GM12892 (cell line): ENCODE measurements at regions not wholly inside any gene's neighbourhood (a gene's known extent, or its start where the extent isn't known, plus 50 kb on each side); places are given as distances from the start of the nearest gene placed in this dataset.
"Not testable (repeated sequence)": the region's sequence is repeated elsewhere in the genome, so short reads cannot be mapped to it uniquely, and the experiment has no call there.

Source experiments
- DNase-seq: peaks from one replicate; pipeline ENCODE4 v3.0.0; 2011; ENCODE audit not compliant: insufficient read length
- FAIRE-seq: peaks from 2 replicates; lab custom pipeline; 2011; peaks lifted over from hg19 to GRCh38; lab: Jason Lieb, UNC
- POLR2A ChIP-seq: IDR thresholded peaks from 2 replicates; pipeline ENCODE4 v1.6.1; 2011; ENCODE audit warnings: low read depth, low read length, control low read depth
- POLR2AphosphoS5 ChIP-seq: IDR thresholded peaks from 2 replicates; pipeline ENCODE4 v1.6.1; 2011; ENCODE audit warnings: low read depth, low read length, control low read depth
- TAF1 ChIP-seq: IDR thresholded peaks from 2 replicates; pipeline ENCODE4 v1.6.1; 2011; ENCODE audit warnings: low read depth, mild to moderate bottlenecking, control low read depth, low read length, borderline replicate concordance

DNA sequence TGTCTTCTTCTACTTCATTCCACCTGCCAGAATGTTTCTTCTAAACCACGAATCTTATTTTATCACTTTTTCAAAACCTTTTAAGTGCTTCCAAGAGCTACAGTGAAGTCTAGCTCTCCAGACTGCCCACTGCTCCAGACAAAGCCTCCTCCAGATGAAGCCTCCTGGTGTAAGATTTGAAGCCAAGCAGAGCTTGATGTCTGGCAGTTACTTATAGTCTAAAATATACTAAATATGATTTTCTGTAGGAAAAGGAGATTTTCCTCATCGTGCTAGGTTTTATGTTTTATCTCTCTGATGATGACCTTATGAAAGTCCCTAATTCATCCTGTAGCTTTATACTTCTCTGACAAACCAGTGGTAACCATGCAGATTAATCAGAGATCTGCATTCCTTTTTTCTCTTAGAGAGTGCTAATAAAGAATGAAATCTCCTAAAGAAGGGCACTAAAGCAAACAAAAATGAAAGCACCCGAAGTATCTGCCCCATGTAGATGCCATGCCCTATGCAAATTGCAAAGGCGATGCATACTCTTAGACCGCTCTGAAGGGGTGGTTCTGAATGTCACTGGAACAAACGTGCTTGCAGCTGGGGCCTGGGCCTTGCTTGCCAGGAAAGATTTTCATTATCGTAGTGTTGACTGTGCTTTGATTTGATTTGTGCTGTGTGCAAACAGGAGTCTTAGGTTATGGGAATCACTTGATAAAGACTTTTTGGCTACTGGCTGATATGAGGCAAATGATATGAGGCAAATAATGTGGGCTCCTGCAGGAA, 314.2 kb downstream of the PID1 start:
- no peak for TF ChIP-seq TAF1
- TF ChIP-seq POLR2AphosphoS5 = no peak
- TF ChIP-seq POLR2A = no peak
- FAIRE-seq (no peak), DNase-seq (no peak)

DNA sequence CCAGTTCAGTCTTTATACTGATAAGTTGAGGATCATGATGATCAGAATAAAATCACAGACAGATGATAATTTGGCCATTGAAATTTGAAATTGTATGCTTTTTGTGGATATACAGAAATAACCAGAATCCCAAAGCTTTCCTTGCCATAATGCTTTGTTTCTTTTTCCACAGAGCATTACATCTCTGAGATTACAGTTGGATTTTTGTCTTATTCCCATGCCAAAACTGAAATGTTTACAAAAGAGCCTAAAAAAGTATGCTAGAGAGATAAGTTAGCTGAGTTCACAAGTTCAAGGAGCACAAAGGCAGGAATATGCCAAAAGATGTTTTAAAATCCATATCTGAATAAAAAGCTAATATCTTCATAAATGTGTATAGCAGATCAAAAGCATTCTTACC, 321.3 kb downstream of the PID1 start:
- no peak for FAIRE-seq
- no peak for DNase-seq
- no peak for TF ChIP-seq POLR2A
- no peak for TF ChIP-seq POLR2AphosphoS5
- no peak for TF ChIP-seq TAF1

DNA sequence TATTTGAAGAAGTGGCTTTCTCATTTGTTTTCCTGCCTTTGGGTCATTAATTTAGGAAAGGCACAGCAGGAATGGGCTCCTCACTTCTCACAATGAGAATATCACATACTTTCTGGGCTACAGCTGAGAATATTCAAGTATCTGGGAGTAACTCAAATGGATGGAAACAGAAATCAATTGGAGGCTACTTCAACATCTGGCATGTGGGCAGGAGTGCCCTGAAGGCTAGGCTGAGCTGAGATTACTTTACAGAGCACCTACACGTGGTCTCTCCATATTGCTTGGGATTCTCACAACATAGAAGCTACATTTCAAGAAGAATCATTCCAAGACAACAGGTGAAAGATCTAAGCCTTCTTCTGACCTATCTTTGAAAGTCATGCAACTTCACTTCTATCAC, 325.4 kb downstream of the PID1 start:
- DNase-seq (no peak), FAIRE-seq (no peak)
- TF ChIP-seq TAF1 = no peak
- no peak for TF ChIP-seq POLR2AphosphoS5
- TF ChIP-seq POLR2A = no peak

DNA sequence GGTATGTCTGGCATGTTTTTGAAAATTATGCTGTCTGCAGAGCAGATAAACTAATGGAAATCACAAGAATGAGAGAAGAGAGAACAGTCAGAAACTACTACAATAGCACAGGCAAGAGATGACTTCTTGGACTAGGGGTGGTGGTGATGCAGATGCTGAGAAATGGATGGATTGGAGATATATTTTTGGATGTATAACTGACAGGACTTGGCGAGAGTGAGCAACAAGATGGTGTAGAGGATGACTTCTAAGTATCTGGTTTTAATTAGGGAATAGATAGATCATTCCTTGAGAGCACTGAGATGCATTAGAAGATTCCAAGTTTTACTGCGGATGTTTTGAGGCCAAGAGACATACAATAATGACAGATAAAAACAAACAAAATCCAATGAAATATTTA, 328.2 kb downstream of the PID1 start:
- no peak for TF ChIP-seq POLR2A
- no peak for TF ChIP-seq POLR2AphosphoS5
- no peak for TF ChIP-seq TAF1
- DNase-seq = no peak
- no peak for FAIRE-seq

DNA sequence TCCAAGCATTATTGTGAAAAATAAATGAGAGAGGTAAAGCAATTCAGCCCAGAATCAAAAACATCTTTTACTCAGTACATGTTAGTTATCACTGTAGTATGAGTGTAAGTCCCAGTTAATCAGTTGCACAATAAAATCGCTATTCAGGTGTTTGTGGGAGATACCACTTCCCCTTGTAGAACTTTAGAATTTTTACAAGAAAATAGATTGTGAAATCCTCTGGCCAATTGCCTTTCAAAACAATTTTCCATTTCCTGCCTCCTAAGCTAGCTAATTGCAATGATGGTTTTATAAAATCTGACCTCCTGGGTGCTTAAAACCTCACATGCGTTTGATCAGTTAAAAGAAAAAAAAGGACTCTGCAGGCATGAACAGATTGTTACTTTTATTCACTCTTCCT, 332.5 kb downstream of the PID1 start:
- DNase-seq (no peak), FAIRE-seq (no peak)
- no peak for TF ChIP-seq POLR2A
- no peak for TF ChIP-seq TAF1
- TF ChIP-seq POLR2AphosphoS5 = no peak

DNA sequence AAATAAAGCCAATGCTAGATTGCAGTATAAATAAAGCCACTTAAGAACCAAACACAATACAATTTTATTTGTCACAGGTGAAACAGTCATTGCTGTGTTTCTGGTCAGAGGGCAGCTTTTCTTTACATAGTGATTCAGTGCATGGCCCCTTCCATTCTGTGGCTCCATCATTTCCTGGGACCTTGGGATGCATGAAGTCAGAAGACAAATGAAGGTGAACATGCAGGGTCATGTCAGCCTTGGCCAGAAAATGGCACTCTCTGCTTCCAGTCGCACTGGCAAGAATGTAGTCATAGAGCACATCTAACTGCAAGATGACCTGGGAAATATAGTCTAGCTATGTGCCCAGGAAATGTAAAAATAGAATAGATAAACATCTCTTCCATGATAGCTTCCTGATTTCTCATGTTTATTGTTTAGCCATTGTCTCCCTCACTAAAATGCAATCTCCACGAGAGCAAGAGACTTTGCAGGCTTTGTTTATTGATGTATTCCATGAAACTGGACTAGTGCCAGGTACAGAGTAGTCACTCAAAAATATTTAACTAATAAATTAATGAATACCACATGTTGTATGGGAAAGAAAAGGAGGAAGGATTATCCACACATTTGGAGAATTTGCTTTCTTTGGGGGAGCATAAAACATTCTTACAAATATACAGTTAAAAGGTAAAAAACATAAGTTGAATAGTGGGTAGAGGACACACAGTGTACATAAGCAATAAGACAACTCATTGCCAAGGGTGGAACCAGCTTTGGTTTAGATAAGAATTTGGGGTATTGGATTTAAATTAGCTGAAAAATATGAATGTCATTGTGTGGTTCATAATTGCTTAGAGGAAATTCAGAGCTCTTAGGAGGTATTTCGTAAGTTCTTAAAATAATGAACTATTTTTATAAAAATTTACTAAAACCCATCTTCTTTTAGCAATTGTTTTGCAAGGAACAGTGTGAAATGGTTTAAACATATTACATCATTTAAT, 343.8 kb downstream of the PID1 start:
- DNase-seq (no peak), FAIRE-seq (no peak)
- TF ChIP-seq POLR2A (no peak), POLR2AphosphoS5 (no peak), TAF1 (no peak)

DNA sequence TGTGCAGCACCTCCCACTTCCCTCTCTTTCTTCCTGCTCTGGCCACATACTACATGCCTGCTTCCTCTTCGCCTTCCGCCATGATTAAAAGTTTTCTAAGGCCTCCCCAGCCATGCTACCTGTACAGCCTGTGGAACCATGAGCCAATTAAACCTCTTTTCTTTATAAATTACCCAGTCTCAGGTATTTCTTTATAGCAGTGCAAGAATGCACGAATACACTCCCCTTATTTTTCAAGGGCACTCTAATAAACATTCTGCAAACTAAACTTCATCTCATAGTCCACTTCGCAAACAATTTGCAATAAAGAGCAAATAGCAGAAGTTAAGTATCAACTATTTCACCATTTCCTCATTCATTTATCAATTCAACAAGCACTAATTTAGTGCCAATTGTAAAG, 351.3 kb downstream of the PID1 start:
- no peak for TF ChIP-seq POLR2AphosphoS5
- no peak for TF ChIP-seq TAF1
- no peak for TF ChIP-seq POLR2A
- no peak for FAIRE-seq
- DNase-seq = no peak

DNA sequence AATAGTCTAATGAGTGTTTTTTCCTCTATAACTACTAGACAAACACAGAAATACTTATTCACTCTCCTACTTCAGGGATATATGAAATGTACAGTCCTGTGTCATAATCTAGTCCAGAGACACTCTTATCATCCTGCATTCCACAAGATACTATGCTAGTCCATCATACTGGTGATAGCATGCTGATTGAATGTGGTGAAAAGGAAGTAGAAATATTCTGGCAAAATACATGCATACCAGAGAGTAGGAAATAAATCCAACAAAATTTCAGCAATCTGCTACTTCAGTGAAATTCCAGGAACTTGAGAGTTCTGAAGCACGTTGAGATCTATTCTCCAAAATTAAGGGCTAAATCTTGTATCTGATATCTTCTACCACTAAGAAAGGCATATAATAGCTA, 353.9 kb downstream of the PID1 start:
- FAIRE-seq = no peak

DNA sequence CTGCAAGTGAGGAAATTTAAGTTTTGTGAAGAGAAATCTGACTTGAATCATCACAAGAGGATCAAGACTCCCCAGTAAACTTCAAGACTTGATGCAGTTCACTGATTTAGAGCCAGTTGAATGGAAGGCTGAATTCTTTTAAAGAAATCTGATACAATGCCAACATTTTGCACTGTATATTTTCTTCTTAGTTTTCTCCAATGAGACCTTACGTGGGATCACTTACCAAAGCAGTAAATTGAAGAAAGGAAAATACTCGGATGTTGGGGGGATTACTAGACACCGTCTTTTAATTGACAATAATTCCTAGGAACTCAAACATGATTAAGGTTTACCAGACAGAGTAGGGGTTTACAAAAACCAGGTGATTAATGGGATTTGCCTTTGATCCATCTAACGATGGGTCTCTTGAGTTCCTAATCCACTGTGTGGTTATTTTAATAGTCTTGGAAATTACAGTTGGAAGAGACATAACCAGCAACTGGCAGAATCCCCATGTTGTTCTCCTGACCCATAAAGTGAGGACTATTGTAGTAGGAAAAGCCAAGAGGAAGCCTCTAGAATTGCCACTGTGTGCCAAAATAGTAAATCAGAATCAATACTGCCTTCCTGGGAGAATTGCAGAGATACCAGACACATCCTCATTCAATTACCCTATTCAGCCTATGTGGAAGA, 354.5 kb downstream of the PID1 start:
- no peak for FAIRE-seq
- TF ChIP-seq POLR2AphosphoS5 (no peak), POLR2A (no peak), TAF1 (no peak)
- DNase-seq = no peak

More for the DNA sequence above, 353.9 kb downstream of the PID1 start:
- TF ChIP-seq TAF1 (no peak), POLR2A (no peak), POLR2AphosphoS5 (no peak)
- DNase-seq = no peak

DNA sequence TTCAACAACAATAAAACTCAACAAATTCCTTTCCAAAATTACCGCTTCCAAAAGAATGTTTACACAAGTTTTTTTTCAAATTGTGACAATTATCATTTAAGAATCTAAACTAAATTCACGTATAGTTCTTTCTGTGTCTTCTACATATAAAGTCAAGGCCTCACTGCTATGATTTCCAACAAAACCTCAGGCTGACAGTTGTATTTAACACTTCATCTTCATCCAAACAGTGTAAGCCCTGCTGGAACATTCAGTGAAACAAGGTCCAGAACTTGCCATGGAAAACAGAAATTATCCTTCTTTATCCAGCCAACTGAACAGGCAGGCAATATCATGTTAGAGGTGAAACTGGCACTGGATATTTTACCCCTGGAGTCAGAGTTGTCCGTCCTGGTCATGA, 357.9 kb downstream of the PID1 start:
- TF ChIP-seq POLR2AphosphoS5 (no peak), POLR2A (no peak), TAF1 (no peak)
- no peak for DNase-seq
- FAIRE-seq = no peak

DNA sequence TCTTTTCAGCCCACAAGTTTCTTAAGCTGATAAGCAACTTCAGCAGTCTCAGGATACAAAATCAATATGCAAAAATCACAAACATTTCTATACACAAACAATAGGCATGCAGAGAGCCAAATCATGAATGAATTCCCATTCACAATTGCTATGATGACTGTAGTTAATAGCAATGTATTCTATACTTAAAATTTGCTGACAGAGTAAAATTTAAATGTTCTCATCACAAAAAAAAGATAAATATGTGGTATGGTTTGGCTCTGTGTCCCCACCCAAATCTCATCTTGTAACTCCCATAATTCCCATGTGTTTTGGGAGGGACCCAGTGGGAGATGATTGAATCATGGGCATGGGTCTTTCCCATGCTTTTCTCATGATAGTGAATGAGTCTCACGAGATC, 360.2 kb downstream of the PID1 start:
- not testable (repeated sequence) for DNase-seq, FAIRE-seq
